D721Med (cell line): ENCODE measurements at regions not wholly inside any gene's neighbourhood (a gene's known extent, or its start where the extent isn't known, plus 50 kb on each side); places are given as distances from the start of the nearest gene placed in this dataset.

Source experiments
- DNase-seq: peaks from one replicate; pipeline ENCODE4 v3.0.0; 2011; ENCODE audit warnings: low spot score; ENCODE audit not compliant: insufficient read length
- FAIRE-seq: peaks from 2 replicates; lab custom pipeline; 2011; peaks lifted over from hg19 to GRCh38; lab: Jason Lieb, UNC
- TF ChIP-seq, protein P1 (sequence below): IDR thresholded peaks from 2 replicates; pipeline ENCODE4 v1.5.1; 2012; ENCODE audit warnings: mild to moderate bottlenecking, control low read depth; ENCODE audit not compliant: insufficient read depth; ENCODE audit errors: missing control alignments

- FAIRE-seq (no peak), DNase-seq (no peak)
- TF ChIP-seq, protein P1, sequence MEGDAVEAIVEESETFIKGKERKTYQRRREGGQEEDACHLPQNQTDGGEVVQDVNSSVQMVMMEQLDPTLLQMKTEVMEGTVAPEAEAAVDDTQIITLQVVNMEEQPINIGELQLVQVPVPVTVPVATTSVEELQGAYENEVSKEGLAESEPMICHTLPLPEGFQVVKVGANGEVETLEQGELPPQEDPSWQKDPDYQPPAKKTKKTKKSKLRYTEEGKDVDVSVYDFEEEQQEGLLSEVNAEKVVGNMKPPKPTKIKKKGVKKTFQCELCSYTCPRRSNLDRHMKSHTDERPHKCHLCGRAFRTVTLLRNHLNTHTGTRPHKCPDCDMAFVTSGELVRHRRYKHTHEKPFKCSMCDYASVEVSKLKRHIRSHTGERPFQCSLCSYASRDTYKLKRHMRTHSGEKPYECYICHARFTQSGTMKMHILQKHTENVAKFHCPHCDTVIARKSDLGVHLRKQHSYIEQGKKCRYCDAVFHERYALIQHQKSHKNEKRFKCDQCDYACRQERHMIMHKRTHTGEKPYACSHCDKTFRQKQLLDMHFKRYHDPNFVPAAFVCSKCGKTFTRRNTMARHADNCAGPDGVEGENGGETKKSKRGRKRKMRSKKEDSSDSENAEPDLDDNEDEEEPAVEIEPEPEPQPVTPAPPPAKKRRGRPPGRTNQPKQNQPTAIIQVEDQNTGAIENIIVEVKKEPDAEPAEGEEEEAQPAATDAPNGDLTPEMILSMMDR = no peak
These were observed 601.0 kb upstream of the SGO1 start for GRCh38 chr3:20787005-20787404.

GRCh38 chr3:20776692-20777091 is 590.7 kb upstream of the SGO1 start:
- TF ChIP-seq, protein P1 = no peak
- DNase-seq = no peak
- no peak for FAIRE-seq

DNA sequence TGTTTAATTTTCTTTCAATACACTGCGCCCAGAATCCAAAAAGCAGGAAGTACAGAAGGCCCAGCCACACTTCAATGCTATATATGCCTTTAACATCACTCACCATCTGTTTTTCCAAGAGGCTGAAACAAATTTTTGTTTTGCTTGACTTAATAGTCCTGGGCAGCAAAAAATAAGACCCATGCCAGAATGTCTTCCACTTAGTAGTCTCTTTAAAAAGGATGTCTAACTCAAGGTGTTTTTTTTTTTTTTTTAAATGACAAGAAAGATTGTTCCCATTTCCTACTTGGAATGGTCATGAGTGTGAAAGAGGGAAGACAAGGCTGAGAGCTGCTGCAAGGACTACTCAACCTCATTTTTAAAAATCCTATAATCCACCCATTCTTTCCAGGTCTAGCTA is 590.3 kb upstream of the SGO1 start:
- FAIRE-seq = no peak
- TF ChIP-seq, protein P1 = no peak
- no peak for DNase-seq

- DNase-seq (no peak), FAIRE-seq (no peak)
- TF ChIP-seq, protein P1 = no peak
These were observed 587.4 kb upstream of the SGO1 start for GRCh38 chr3:20773320-20773984.

DNA sequence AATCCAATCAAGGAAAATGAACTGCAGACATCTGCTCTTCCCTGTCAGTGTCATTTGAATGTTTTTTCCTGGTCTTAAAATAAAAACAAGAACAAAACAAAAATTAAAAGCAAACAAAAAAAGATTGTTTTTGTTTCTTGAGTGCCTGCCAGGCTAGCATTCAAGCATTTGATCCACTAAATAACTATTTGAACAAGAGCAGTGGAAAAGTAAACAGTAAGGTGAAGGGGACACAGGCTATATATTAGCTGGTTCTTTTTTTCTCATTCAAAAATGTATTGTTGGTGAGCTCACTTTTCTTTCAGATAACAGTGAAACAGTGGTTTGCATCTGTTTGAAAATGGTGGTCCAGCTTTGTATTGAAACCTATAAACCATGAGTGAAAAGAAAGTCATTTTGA is 586.9 kb upstream of the SGO1 start:
- TF ChIP-seq, protein P1 = no peak
- DNase-seq = no peak
- FAIRE-seq = no peak

- no peak for DNase-seq
- TF ChIP-seq, protein P1 = no peak
- FAIRE-seq = no peak
These were observed 583.4 kb upstream of the SGO1 start for GRCh38 chr3:20769430-20769829.

DNA sequence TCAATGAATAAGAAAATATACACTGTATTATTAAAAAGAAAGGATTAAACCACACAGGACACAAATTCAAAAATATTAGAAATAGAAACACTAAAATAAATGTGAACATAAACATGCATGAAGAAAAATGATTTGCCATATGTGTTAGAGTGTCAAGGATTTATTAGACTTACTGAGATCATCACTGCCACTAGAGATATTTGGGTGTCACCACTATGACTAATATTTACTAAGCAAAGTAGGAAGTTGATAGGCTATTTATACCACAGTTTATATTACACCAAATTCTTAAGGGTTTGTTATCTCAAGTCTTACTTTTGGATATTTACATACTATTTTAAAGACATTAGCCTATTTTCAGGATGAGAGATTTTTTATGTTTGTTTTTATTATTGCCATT is 575.0 kb upstream of the SGO1 start:
- DNase-seq = no peak
- FAIRE-seq = no peak
- TF ChIP-seq, protein P1 = no peak
